NCI-H526 (cell line): ENCODE measurements at regions not wholly inside any gene's neighbourhood (a gene's known extent, or its start where the extent isn't known, plus 50 kb on each side); places are given as distances from the start of the nearest gene placed in this dataset.

Experiments used
- DNase-seq, 2 experiments: peaks; one replicate each; lab custom pipeline; 2025; lab: John Stamatoyannopoulos, UW

DNA sequence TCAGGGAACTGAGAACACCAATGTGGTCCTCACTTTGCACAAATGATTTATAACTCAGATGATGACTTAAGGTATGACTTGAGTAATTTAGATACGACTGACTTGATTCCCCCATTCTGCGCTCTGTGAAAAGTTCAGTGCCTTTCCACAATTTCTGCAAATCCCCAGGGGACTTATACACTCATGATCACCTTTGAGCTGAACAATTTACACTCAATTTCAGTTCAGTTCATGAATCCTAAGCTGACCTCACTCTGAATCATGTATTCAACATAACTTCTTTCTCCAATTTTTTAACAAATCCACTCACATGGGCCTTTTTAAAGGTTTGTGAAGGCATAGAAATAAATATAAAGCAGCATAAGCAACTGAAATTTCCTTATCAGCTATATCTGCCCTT lies 274.2 kb downstream of the FAM76B start:
- no peak for DNase-seq

DNA sequence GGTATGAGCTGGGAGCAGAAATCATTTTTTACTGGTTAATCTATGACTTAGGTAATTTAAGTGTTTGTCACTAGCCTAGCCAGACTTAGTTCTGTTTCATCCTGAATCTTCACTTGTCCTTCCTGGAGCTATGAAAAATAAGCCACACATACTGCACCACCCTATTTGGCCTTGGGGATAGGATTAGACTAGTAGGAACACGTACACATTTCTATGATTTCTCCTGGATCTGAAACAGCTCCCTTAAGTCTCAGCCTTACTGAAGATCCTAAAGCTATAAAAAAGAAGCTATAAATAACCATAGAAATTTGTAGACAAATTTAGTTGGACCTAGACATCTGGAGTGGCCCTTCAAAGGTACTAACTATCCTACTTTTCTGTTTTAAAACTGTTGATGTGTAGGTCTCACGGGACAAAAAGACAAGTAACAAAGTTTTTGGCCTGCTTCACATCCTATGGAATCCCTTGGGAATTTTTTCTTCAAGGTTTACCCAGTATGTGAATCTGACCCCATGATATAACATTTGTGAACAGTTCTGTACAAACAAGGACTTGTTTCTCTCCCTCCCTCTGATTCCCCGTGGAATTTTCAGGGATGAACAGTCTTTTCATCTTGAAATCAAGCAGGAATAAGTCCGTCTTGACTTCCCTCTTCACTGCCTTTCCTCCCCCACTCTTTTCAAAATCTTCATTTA lies 275.0 kb downstream of the FAM76B start:
- no peak for DNase-seq

DNA sequence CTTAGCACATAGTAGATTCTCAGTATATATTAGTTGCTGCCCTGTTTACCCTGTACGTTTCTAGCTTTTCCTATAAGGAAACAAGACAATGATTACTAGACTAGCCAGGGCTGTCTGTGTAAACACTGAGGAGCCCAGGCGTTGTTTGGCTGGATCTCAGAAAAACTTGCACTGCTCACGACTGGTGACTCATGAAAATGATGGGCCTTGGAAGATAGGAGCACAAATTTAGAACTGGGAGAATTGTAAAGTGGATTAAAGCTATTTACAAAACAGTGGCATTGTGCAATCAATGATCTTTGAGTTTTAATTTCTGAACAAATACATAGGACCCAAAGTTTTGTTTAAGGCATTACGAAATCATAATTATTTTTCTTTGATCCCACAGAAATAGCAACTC lies 276.9 kb downstream of the FAM76B start:
- DNase-seq = no peak

DNA sequence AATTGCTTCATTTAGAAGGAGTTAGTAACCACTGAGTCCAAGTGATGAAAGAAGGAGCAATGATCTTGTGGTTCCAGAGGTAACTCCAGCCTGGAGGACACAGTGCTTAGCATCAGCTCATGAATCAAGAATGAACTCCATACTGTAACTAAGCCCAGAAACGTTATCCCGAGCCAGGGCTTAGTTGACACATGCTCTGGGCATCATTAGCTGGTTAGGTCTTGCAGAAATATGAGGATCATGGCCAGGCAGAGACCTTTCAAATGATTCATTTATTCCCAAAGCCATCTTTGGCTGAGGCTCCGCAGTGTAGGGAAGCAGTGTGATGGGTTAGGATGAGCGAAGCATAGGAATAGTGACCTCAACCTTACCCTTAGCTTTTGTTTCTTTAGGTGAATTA lies 277.4 kb downstream of the FAM76B start:
- no peak for DNase-seq

DNA sequence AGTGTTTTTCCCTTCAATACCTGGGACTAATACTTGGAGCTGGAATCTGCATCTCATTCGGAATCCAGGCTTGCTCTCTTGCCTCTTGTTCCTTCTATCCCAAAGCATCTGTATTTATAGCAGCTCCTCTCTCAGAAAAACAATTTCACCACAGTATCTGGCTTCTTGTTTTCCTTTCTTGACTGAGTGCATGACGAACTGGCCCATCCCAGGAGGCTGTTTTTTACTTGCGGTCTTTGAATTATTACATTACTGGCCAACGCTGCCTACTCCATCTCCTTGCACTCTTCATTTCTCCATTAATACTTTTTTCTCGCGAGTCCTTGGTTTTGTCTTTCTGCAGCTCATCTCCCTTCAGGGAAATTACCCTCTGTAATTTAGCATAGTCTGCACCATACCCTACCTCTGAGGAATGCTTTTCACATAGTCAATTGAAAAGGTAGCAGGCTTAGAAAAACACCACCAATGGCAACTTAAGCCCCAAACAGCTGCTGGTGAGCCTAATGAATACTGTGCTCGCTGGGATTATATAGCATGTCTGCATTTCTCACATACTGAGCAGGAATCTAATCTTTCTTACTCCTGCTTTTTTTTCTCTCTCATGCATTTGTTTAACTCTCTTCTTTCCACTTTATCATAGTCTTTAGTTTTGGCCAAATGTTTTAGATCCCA lies 277.4 kb upstream of the SESN3 start:
- no peak for DNase-seq

DNA sequence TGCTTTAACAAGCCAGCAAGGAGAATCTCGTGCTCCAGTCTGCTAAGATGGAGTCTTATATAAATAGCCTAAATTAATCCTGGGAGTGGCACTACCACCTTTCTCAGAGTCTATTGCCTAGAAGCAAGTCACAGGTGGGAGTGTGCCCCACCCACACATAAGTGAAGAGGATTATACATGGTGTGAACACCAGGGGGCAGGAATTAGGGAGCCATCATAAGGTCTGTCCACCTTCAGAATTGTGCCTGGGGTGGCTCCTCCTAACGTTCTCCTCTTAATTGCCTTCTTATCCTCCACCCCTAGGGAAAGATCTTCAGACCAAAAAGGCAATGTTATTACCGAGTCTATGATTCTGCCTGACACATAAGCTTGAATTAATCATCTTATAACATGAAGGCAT lies 276.8 kb upstream of the SESN3 start:
- no peak for DNase-seq

DNA sequence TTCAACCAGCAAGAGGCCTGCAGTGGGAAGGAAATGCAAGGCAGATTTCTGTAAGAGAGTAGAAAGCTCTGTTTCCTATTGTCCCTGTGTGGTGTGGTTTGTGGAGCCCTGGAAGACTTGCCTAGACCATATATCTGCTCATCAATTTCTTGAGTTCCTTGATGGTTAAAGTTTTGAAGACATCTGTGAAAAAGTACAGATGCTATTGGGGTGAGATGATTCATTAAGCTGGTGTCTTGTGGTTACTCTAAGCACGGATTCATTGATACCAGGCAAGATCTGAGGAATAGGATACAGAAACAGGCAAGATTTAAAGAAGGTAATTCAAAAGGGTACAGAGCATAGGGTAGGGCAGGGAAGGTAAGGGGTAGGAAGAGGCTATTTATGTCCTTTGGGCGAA lies 275.8 kb upstream of the SESN3 start:
- no peak for DNase-seq

DNA sequence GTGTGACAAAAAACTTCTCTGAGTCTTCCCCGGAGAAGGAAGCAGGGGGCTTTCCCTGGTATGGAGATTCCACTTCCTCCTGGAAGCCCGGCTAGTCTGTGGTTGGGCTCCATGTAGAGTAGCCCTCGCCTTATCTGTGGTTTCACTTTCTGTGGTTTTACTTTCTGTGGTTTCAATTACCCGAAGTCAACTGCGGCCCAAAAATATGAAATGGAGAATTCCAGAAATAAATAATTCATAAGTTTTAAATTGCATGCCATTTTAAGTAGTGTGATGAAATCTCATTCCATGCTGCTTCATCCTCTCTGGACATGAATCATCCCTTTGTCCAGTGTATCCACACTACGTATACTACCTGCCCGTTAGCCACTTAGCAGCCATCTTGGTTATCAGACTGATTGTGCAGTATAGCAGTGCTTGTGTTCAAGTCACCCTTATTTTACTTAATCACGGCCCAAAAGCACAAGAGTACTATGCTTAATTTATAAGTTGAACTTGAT lies 275.0 kb upstream of the SESN3 start:
- DNase-seq = no peak

DNA sequence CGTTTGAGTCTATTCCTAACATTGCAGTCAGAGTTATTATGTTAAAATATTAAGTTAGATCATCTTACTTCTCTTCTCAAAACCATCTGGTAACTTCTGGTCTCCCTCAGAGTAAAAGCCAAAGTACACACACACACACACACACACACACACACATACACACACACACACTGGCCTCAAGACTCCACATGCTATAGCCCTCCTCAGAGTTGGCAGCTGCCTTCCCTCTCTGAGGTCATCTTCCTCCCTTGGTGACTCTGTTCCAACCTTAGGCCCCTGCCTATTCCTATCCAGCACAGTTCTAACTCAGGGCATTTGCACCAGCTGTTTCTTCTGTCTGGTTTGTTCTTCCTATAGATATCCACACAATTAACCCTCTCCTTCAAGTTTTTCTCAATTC lies 272.0 kb upstream of the SESN3 start:
- DNase-seq = no peak

DNA sequence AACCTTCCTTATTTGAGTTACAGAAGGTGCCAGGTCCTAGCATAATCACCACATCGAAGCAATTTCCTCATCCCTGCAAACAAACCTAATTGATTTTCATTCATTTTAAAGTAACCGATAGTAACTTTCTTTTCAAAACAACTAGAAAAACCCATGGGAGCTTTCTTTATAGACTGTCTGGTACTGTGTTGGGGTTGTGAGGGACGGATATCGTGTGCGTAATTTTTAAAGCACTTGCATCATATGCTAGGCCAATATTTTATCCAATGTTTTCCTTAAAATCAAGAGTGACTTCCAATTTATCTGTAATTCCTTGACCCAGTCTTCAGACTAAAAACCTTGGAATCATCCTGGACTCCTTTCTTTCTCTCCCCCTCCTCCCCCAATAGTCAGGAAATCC lies 271.5 kb upstream of the SESN3 start:
- no peak for DNase-seq

DNA sequence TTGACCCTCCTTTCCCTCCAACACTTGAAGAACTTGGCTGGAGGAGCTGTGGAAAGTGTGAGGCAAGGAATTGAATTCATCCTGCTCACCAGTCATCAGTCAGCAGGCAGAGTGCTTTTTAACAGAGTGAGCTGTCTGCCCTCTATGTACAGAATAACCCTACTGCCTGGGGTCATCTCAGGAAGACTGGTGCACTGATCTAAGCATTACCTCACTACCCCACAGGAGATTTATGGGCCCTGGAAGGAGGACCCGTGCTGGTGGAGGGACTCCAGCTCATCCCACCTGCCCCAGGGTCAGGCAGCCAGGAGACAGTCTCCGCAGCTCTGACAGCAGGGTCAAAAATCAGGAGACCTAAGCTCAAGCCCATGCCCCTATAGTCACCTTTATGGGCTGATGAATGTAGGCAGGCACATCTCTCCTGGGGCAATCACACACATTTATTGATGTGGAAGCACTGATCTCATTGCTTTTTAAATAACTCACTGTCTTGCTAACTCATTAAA lies 270.8 kb upstream of the SESN3 start:
- DNase-seq = no peak

DNA sequence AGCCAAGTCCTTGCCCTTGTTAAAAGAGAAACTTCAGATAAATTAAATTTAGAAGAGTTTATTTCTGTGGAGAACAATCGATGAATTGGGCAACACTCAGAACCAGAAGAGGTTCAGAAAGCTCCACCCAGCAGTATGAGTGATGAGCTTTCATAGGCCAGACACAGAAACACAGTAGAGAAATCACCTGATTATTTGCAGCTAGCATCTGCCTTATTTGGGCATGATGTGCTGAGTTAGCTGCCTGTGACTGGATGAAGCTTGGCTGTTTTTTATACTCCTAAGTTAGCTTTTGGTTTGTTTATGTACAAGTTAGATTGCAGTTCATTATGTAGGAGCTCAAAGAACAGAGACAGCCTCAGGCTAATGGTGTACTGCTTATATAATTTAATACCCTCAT lies 269.5 kb upstream of the SESN3 start:
- DNase-seq = no peak

DNA sequence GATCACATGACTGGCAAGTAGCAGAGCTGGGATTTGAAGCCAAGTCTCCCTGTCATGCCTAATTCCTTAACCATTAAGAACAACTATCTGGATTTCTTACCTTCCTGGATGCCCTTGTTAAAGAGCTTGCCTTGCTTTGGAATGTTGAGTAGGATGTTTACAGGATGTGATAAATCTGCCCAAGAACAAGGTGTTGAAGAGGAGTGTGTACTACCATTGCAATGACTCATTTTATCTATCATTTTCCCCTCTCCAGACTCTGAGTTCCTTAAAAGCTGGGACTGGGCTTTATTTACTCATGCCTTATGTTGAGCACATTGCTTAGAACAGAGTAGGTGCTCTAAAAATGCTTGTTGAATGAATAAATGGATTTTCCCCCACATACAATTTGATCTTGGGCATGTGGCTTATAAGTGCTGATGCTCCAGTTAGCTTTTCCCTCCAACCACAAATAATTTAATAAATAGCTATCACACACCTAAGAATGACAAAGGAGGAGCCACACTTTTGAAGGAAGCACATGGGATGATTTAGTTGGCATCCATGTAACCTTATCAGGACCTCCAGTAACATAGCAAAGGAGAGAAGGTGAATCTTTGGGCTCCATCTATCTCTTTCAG lies 268.6 kb upstream of the SESN3 start:
- no peak for DNase-seq

DNA sequence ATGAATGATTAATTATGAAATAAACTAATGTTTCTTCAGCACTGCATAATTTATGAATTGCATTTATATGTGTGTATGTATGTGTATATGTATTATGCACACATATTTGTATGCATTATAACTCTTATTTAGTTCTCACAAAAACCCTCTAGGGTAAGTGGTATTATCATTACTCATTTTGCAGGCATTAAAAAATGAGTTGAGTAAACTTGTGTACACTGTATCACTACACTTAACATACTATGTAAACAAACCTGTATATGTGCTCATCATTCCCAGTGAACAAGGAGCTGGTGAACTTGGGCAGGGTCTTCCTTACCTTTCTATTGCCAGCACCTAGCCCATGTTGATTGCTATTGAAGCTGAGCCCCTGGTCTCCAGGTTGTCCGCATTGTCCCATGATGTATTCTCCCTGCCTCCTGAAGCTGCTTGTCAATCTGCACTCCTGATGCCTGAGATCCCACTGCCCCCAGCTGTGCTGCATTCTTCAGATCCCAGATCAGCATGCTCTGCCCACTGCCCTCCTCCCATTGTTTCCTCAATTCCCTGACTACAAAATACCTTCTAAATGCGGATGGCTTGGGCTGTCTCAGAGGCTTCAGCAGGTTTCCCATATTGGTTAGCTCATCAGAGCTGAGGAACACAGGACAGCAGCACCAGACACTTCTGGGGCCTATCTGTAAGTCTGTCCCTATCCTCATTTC lies 267.9 kb upstream of the SESN3 start:
- no peak for DNase-seq

DNA sequence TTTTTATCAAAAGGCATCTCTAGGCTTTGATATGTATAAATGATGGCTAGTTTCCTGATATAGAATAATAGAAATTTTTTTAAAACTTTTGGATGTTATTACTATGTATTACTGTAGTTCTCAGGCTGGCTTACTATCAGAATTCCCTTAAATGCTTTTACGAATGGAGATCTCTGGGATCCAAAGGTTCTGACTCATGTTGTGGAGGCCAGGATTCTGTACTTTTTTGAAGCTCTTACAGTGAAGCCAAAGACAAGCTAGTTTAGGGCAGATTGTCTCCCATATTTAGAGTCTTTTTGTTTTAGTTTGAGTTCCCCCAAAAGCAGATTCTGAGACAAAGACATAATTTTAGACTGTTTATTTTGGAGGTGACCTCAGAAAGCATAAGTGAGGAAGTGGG lies 265.9 kb upstream of the SESN3 start:
- no peak for DNase-seq

DNA sequence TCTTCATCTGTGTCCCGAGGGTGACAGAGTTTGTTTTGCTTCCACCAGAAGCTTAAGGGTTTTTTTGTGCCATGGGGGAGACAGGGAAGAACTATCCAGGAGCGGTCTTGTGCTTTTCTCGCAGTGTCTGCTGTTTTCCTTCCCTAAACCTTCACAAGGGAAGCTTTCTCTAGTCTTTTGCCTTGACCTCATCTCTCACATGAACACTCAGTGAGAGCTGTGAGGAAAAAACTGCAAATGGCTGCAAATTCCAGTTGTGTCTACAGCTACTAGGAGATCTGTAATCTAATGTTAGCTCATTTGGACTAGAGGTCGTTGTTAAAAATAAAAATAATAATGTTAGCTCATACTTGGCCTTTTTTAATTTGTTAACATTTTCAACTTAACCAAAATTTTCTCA lies 264.7 kb upstream of the SESN3 start:
- no peak for DNase-seq

DNA sequence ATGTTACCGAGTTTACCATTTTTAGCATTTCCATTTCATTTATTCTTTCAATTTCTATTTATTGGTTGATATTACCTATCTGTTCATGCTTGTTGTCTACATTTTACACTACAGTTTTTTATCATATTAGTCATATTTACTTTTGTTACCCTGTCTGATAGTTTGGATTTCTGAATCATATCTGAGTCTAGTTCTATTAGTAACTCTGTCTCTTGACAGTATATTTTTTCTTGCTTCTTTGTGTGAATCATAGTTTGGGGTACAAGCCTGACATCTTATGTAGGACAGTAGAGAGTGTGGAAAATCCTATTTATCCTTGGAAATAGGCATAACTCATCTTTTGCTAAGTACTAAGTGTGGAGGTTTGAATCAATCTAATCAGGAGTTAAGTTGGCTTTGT lies 263.9 kb upstream of the SESN3 start:
- DNase-seq = no peak

DNA sequence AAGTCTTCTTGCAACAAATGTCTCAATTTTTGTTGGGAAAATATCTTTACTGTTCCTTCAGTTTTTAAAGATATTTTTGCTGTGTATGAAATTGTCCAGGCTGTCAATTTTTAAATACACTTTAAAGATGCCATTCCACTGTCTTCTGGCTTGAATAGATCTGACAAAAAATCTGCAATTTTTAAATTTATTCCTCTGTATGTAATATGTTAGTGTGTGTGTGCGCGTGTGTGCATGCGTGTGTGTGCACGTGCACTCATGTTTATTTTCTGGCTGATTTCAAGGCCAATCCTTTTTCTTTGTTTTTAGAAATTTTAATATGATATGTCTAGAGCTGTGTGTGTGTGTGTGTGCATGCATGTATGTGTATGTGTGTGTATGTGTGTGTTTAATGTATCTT lies 263.2 kb upstream of the SESN3 start:
- no peak for DNase-seq

DNA sequence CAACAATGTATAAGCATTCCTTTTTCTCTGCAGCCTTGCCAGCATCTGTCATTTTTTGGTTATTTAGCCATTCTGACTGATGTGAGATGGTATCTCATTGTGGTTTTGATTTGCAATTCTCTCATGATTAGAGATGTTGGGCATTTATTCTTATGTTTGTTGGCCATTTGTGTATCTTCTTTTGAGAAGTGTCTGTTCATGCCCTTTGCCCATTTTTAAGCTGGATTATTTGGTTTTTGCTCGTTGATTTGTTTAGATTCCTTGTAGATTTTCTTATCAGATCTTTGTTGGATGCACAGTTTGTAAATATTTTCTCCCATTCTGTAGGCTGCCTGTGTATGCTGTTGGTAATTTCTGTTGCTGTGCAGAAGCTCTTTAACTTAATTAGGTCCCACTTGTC lies 259.6 kb upstream of the SESN3 start:
- no peak for DNase-seq

DNA sequence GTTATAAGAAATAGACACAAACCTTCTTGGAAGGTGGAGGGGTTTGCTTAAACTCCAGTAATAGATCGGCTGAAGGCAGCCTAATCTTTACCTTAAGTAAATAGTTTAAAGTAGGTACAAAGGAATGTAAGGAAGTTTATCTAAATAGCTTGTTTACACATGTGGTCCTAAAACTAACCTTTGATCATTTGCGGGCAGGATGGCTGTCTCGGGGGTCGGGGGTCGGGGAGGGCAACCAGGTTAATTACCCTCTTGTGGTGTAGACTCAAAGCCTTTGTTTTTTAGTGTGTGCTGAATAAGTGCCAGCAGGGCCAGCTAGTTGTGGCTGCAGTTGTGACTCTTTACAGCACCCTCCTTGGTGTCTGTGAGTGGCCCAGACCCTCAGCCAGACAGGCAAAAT lies 256.9 kb upstream of the SESN3 start:
- no peak for DNase-seq

DNA sequence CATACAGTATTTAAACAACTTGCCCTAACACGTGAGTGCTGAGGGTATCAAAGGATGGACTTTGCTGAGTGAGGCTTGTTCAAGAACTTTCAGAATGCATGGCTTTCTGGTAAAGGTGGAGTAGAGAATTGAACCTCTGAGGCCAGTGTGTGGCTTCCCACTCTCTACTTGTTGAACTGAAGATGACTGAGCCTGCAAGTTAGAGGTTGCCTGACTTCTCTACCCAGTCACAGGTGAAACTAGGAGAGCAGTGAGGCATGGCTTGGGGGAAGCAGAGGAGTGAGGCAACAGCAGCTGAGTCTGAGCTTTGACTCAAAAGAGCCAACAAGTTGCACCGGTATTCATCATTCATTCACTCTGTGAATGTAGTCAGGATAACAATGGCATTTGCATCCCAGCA lies 256.4 kb upstream of the SESN3 start:
- no peak for DNase-seq

DNA sequence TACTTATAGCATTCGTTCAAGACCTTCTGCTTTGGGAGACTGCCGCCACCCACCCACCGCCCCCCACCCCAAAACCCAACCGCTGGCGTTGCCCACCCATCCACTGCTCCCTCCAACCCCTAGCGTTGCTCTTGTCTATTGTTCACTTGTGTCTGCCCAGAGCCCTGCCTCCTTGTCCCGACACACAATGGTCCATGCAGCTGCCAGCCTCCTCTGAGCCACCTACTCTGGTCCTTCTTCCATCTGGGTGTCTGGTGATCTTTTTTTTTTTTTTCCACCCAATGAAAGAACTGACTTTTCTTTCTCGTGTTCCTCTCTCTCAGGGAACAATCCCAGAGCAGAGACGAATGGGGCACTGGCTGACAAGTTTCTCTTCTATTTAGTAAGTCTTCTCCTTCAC lies 256.0 kb upstream of the SESN3 start:
- DNase-seq = no peak

DNA sequence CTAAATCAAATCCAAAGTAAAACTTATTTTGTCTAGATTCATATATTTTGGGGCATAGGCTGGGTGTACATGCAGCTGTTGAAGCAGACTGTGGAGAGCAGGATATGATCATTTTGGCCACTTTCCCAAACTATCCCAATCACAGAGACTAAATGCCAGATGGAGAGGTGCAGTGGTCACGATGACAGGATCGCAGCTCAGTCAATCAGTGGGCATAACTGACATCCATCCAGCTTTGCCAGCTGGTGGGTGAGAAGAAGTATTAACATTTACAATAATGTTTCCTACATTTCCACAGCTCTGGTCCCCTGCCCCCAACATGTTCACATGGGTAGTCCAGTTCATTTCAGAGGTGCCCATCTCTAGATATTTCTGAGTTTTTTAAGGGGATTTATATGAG lies 255.5 kb upstream of the SESN3 start:
- DNase-seq = no peak
